DMS53 treated with DMSO at 0.1 percent for 48 hours (cell line): ENCODE measurements at regions not wholly inside any gene's neighbourhood (a gene's known extent, or its start where the extent isn't known, plus 50 kb on each side); places are given as distances from the start of the nearest gene placed in this dataset.

ENCODE experiments used
- DNase-seq: peaks from one replicate; lab custom pipeline; 2025; ENCODE audit not compliant: unreplicated experiment; lab: John Stamatoyannopoulos, UW

DNA sequence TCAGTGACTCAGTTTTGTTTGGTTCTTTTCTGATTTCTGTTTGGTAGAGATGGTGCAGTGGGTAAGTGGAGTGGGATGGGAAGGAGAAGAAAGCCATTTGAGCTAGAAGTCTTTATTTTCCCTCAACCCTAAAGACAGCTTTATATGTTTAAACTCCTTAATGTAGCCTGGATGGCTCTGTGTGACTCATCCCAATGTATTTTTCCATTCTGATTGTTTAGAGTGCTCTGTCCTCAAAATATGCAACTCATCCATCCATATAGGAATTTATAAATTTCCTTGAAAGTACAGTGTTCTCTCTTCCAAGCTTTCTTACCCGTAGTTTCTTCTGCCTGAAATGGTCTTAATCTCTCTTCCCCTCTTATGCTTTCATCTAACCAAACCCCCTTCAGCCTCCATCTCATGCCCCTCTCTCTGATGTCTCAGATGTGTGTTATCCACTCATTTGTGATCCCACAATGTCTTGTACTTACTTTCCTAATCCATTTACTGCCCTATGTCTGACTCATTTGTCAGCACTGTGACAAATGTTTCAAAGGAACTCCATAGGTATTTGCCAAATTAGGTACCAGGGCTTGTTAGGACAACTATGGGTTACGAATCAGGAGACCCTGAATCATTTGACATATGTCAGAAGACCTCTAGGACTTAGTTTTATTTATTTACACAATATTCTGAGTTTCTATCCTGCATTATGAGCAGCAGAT is 217.5 kb upstream of the SGCD start:
- no peak for DNase-seq

DNA sequence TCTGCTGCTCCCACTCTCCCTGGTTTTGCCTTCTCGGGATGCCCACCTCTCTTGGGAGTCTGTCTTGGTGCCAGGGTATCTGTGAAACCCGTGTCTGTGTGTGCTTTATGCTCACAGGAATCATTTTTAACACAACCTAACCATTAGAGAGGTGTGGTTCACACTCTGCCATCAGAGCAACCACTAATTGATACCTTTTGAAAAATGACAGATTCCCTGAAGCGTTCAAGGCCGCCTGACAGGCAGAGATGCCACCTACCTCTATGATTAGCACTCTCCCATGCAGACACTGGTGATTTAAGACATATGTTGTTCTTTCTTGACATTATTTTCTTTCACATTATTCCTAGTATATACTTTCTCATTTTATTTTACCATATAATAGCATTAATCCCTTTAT is 207.3 kb upstream of the SGCD start:
- no peak for DNase-seq

DNA sequence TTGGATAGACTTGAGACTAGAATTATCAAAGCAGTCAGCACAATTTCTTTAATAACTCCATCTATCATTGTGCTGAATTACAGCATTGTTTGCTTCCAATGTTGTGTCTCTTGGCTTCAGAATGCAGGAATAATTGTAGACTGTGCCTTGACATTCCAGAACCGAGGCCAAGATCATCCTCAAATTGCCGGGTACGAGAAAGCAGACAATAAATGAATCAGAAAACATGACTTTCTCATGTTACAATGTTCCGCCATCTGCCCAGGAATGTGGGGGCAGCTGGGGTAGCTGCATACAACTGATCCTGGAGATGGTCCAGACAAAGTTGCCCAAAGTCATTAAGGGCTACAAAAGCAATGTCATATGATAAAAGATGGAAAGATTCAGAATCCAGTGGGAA is 206.2 kb upstream of the SGCD start:
- no peak for DNase-seq

DNA sequence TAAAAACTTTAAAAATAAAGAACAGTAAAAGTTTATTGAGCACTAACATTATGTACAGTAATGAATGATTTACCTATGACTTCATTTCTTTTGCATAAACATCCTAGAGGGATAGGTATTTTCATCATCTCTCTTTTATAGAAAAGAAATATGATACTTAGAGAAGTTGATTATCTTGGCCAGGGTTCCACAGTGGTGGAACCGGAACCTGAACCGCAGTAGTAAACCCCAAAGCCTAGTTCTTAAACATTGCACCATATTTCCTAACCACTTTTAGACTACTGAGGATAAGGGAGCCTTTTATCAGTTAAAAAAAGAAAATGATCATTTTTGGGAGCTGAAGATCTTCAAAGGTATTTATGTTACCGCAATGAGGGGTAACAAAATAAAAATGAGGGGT is 205.7 kb upstream of the SGCD start:
- DNase-seq: no peak

DNA sequence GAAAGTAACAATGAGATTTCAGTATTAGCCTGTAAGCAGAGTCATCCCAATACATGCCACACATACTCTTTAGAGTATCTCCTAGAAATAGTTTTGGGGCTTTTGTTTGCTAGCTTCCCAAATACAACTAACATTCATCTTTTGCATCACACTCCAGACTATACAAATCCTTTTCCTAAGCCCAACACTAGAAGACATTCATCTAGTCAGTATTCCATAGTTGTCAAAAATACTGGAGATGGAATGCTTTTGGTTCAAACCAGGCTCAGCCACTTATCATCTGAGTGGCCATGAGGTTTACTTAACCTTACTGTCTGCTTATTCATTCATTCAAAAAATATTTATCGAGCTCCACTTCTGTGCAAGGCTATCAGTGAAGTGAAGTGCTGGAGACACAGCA is 205.1 kb upstream of the SGCD start:
- DNase-seq: no peak

DNA sequence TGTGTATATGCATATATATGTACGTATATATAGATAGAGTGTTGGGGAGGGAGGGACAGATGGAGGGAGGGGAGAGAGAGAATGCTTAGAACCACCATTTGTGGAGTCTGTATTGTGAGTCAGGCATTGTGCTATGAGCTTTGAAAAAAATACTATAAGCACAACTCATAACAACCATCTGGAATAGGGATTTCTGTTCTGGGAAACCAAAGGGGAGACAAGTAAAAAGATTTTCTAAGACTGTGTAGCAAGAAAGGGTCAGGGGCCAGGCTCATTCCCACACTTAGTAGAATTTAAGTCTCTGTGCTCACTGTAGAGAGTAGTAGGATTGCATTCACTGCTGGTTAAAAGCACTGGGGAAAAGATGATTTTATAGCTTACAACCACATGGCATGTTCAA is 202.3 kb upstream of the SGCD start:
- DNase-seq: no peak

DNA sequence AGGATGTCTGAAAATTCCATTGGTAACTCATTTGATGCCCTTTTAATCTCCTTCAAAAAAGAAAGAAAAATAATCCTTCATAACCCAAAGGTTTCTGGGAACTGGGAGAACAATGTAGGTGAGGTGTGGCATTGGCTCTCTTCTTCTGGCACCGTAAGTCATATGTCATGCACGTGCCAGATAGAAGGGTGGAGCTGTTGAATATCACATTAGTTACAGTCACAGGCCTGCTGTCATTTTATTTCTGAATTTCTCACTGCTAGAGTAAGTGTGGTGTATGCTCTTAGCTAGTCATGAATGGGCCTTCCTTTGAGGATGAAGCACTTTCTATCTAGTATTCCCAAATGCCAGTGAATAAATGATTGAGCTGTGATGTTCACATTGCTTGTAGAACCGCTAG is 201.8 kb upstream of the SGCD start:
- DNase-seq: no peak

DNA sequence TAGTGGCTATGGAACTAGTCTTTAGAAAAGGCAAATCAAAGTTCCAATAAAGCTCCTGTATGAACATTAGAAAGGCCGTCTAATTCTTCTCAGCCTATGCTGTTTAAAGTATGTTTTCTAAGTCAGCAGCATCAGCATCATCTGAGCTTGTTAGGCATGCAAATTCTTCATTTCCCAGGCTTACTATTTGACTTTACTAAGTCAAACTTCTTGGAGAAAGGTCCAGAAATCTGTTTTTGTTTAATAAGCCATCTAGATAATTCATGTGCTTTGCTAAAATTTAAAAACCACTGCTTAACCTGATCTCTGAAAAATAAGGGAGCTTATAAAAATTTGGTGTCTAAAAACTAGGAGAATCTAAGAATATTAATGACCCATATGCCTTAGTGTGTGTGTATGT is 200.2 kb upstream of the SGCD start:
- no peak for DNase-seq

DNA sequence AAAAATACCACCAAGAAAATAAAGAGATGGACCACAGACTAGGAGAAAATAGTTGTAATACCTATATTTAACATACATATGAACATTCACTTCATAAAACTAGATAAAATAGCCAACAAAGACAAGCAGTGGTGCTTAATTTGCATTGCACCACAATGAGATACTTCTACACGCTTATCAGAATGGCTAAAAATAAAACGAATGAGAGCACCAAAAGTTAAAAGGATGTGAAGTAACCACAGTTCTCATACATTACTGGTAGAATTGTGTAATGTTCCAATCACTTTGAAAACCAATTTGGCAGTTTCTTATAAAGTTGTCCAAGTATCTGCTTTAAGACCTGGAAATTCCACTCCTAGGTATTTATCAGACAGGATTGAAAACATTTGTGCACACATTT is 198.9 kb upstream of the SGCD start:
- no peak for DNase-seq

DNA sequence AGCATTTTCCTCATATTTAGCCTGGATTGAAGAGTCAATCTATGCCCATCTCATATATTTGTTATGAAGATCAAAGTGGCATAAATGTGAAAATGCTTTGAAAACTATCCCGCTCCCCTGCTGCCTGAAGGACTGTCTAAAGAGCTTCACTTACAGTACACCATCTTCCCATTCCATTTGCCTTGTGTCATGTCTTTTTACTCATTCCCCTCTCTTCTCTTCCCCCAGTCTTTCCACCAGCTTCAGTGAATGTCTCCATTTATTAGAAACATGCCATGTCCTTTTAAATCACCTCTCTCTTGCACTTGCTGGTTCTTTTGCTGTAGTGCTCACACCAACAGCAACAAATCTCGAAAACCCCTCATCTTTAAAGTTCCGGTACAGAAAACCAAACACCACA is 192.7 kb upstream of the SGCD start:
- no peak for DNase-seq

DNA sequence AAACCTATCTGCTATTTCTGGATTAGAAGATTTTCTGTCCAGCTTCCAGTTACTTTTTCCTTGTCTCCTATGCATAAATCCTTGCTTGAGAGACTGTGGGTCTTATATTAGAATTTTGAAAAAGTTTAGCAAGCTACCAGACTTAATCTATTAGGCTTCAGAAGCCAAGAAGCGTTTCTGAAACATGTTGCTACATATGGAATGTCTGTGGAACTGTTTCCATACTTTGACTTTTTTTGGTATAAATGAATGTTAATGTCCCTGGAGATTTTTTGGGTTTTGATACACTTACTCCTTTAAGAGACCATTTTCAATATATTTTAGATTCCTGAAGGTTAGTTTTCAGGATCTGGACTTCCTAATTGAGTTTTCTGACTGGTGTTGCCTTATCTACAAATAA is 191.4 kb upstream of the SGCD start:
- no peak for DNase-seq

DNA sequence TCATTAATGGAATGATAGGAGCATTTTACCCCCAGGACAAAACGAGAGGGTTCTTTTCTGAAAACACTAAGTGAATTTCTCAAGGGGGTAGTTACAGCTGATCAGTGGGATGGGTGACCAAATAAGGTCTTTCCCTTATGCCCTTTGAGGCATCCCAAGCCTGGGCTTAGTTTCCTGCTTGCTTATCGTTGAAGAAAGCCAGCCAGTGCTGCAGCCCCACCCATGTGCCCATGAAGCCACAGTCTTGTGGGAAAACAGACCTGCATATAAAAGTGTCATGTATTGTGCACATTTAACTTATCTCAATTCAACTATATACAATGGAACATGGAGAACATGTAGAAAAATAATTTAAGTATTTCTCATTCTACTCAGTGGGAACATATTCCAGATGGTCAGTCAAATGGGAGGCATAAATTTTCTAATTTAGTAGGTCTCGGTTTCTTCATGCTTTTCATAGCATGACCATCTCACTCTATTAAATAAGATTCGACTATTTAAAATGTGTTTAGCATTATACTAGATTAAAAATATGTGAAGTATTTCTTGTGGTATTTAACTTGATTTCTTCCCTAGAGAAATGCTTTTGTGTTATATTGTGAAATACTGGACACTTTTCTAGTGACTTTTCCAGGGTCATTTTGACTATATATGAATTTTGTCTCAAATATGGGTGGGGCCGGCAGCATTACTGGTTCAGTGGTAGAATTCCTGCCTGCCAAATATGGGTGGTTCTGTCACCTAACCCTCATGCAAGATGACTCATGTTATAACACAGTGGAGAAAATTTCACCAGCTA is 189.7 kb upstream of the SGCD start:
- no peak for DNase-seq

DNA sequence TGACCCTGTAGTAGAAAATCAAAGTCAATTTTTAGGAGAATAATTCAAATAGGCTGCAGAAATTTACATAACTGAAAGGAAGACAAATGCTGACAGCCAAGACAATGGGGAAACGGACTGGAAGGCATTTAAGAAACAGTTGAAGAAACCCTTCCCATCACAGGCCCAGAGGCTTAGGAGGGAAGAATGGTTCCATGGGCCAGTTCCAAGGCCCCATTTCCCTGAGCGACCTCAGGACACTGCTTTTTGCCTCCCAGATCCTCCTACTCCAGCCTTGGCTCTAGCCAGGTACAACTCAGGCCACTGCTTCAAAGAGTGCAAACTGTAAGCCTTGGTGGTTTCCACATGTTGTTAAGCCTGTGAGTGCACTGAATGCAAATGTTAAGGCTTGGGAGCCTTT is 184.1 kb upstream of the SGCD start:
- no peak for DNase-seq

DNA sequence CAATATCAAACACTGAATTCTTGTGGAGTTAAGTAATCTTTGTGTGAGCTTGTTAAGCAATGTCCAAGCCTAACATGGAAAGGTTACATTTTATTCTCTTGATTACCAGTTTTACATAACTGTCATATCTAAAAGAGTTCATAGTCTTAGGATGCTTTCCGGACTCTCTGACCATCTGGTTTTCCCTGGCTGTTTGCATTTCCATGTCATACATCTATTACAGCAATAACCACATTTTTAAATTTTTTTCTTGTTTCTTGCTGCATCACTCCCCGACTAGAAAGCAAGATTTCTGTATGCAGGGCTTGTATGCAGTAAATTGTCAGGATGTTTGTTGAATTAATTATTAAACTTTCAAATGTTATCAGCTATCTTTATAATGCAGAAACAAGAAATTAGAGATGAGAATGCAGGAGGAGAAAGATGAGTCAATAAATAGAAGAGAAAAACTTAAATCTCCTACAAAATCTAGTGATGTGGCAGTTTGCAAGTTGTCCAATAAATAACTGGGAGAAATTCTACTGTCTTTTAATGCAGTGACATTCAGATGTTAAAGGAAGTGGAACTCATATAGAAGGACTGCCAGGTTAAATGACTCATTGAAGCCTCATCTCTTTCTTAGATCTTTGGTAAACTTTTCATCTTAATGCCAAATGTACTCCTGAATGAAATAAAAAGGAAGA is 179.6 kb upstream of the SGCD start:
- no peak for DNase-seq

DNA sequence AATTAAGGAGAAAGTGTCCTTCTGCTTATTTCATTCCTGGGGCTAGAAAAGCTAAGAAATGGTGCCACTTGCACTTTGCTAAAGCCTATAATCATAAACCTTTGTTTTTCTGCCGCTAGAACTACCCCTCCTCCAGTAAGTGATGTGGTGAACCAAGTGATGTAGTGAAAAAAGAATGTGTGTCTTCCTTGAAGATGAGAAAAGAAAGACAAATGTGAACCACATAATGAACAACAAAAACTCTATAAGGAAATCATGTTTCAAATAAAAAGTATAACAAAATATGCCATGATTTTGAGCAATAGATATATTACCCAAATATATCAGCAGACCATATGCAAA is 179.0 kb upstream of the SGCD start:
- DNase-seq: no peak

DNA sequence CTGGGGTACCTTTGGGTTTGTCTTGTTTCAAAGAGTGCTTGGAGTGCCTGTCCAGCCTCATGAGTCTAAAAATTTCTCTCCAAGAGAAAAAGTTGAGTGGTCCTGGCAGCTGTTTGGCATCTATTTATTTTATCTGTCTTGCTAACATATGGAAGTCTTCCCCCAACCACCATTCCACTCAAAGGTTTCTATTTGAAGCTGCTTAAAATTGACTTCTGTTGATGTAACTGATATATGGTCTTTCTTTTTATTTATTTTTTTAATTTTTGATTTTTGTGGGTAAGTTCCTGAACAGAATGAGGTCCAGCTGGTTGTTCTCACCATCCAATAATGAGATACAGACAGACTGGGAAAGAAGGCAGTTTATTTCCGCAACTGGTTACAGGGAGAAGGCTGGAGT is 178.7 kb upstream of the SGCD start:
- DNase-seq: no peak

DNA sequence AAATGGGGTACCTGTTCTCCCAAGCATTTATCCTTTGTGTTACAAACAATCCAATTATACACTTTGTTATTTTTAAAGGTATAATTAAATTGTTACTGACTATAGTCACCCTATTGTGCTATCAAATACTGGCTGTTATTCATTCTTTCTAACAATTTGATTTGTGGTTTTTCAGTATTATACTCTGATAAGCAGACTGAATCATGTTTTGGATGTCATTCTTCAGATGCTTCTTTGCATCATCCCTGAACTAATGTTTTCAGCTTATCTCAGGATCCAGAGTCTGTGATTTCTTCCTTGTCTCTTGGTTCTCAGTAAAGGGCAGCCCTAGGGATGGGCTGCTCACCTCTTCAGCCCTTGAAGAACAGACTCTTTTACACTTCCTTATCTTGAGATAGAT is 177.8 kb upstream of the SGCD start:
- DNase-seq: no peak

DNA sequence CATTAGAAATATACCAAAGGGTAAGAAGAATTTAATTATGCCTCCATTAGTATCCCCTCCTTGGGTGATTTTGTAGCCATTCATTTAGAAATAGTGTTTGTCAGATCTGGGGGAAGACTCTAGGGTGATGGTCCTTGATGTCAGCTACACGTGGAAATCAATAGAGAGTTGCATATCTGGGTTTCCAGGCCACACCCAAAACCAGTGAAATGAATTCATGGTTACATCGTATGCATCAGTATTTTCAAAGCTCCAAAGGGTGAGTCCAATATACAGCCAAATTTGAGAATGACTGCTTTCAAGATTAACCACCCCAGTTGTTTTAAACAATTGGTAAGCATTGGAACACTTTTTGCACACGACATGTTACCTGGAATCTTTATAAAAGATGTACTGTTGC is 173.4 kb upstream of the SGCD start:
- no peak for DNase-seq

DNA sequence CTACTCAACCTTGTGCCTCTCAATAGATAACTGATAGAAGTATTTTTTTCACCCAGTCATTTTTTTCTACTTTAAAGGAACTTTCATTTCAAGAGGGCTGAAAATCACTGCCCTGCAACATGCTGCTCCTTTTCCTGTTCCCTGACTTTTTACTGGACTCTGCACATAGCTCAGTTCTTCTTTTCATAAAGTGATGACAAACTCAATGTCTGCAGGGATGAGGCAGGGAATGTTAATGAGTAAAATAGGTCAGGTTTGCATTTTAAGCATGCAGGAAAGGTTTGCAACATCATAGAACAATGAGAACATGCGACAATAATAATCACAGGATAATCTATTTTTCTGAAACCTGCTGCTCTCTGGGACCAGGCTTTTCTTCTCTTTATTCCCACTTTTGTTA is 172.2 kb upstream of the SGCD start:
- DNase-seq: no peak

DNA sequence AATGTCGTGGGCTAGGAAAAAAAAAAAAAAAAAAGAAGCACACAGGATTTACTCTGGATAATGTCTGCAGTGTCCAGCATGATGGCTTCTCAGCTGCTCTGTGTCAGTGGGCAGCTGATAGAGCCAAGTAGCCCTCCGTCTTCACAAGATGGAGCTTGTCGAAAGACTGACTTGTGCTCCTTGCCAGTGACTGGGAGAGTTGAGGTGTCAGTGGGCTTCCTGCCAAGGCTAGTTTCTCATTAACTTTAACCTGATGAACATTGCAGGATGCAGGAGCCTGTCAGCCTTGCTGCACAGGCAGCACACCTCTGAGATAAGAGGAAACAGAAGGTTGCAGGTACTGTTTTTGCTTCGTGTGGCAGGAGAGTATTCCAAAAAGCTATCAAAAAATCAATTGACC is 171.4 kb upstream of the SGCD start:
- peak; percentile 52 for DNase-seq

DNA sequence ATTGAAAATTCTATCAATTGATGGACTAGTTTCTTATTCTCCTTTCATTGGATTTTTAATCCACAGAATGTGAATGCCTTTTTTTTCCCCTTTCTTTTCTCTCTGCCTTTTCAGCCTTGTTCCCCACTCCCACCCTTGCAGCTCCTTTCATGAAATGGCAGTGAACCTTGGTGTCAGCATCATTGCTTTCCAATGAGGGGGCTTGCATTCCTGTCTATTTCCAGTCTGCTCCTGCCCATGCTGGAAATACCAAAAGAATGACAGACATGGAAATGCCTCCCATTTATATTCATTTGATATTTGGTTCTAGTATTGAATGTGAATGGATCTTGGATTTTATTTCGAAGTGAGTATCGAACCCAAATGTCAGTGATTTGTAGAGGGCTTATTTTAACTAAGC is 162.7 kb upstream of the SGCD start:
- no peak for DNase-seq

DNA sequence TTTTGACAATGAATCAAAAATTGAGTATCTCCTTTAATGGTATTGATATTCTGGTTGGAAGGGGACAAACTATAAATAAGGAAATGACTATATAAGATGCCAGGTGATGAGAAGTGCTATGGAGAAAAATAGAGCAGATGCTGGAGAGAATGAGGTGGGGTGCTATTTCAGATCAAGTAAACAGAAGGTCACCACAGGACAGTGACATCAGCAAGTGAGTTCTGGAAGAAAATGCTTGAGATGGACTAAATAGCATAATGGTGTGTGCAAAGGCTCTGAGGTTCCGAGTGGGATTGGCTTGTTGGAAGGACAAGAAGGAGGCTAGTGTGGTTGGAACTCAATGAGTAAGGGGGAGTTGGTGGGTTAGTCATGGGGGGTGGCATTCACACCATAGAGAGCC is 157.5 kb upstream of the SGCD start:
- DNase-seq: no peak
